NT2/D1 (cell line): ENCODE measurements at regions not wholly inside any gene's neighbourhood (a gene's known extent, or its start where the extent isn't known, plus 50 kb on each side); places are given as distances from the start of the nearest gene placed in this dataset.

ENCODE experiments used
- SUZ12 ChIP-seq: IDR thresholded peaks from 2 replicates; pipeline ENCODE4 v1.6.1; 2011; ENCODE audit not compliant: insufficient read length, insufficient read depth; ENCODE audit errors: extremely low read depth
- YY1 ChIP-seq: IDR thresholded peaks from 2 replicates; pipeline ENCODE4 v1.6.1; 2011; ENCODE audit not compliant: insufficient read length, insufficient read depth
- ZNF274 ChIP-seq: IDR thresholded peaks from 2 replicates; pipeline ENCODE4 v1.6.1; 2011; ENCODE audit warnings: mild to moderate bottlenecking, low read depth, low read length

- no peak for TF ChIP-seq ZNF274
- TF ChIP-seq SUZ12 = no peak
- no peak for TF ChIP-seq YY1
Observed at GRCh38 chr10:90204131-90204955, 503.0 kb downstream of the KIF20B start.
